ENCODE measurements at regions not wholly inside any gene's neighbourhood (a gene's known extent, or its start where the extent isn't known, plus 50 kb on each side); places are given as distances from the start of the nearest gene placed in this dataset.

GRCh38 chr5:165328846-165329245, 1823.4 kb downstream of the MAT2B start:
- no peak for DNase-seq

GRCh38 chr5:165333623-165334022, 1828.2 kb downstream of the MAT2B start:
- WGBS, 2 donors: 92 to 96% methylated on average over 3 of the region's 3 CpGs
- Histone ChIP-seq H3K9me3 (no peaks in the 10 kb centered on the region), H3K36me3 (replicated peaks in 1 of 2; ENCODE audit: insufficient read depth in 1 of 2, low read depth in 2 of 2) (no peaks in the 10 kb centered on the region), H3K27ac (no peak overlapping the region), H3K27me3 (no peaks in the 10 kb centered on the region), H3K4me1 (no peaks in the 10 kb centered on the region), H3K4me3 (no peak overlapping the region)
- intact Hi-C loops (cut with DNase I): no loop called here
- no peak for TF ChIP-seq POLR2A (IDR thresholded peaks at IDR 0.05)
- no peak for TF ChIP-seq CTCF (IDR thresholded peaks at IDR 0.05)
- ATAC-seq (no peak), DNase-seq (no peak)

More at GRCh38 chr5:165328846-165329245, 1823.4 kb downstream of the MAT2B start:
- TF ChIP-seq POLR2A (IDR thresholded peaks at IDR 0.05) (no peak), CTCF (IDR thresholded peaks at IDR 0.05) (no peak)
- ATAC-seq: no peak
- intact Hi-C loops (cut with DNase I): no loop called here
- no peaks in the 10 kb centered on the region for H3K27me3 ChIP-seq
- no peak overlapping the region for H3K27ac ChIP-seq
- no peaks in the 10 kb centered on the region for H3K36me3 ChIP-seq (replicated peaks in 1 of 2; ENCODE audit: insufficient read depth in 1 of 2, low read depth in 2 of 2)
- H3K9me3 ChIP-seq: no peaks in the 10 kb centered on the region
- H3K4me1 ChIP-seq: no peaks in the 10 kb centered on the region
- H3K4me3 ChIP-seq: no peak overlapping the region

DNA sequence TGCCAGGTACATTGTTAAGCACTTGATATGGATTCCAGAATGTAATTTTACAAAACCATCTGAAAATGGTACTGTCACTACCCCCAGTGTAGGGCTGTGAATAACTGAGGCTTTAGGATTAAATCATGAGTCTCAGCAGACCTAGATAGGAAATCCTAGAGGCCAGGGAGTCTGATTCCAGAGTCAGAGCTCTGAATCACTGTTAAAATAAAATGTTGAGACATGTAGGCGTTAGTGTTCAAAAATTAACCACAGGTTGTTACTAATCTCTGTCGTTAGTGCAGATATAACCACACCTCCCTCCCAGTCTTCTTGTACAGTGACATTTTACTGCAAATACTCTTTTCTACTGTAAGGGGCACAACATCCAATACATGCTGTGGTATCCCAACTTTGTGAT, 1828.8 kb downstream of the MAT2B start:
- DNase-seq (no peak), ATAC-seq (no peak)
- WGBS, 2 donors: 35 to 58% methylated on average over 2 of the region's 2 CpGs
- intact Hi-C loops (cut with DNase I): no loop called here
- Histone ChIP-seq H3K9me3 (no peaks in the 10 kb centered on the region), H3K27me3 (no peaks in the 10 kb centered on the region), H3K4me1 (no peaks in the 10 kb centered on the region), H3K4me3 (no peak overlapping the region), H3K36me3 (replicated peaks in 1 of 2; ENCODE audit: insufficient read depth in 1 of 2, low read depth in 2 of 2) (no peaks in the 10 kb centered on the region), H3K27ac (no peak overlapping the region)
- TF ChIP-seq CTCF (IDR thresholded peaks at IDR 0.05) (no peak), POLR2A (IDR thresholded peaks at IDR 0.05) (no peak)

DNA sequence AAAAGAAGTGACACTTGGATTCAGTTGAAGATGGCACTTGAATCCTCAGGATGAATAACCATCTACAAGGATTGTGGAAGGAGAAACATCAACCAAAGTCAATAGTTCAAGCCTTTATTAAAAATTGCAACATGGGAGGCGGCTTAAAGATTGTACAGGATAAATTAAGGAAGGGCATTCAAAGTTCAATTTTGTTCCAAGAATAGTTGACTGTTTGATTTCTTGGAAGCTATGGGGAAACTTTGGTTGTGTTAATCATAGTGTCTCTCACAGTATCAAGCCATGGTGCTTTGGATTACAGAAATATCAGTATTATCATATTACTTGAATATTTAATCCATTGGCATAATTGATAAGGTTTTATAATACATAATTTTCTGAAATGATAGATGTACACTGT, 1844.3 kb downstream of the MAT2B start:
- DNase-seq (no peak), ATAC-seq (no peak)
- H3K27me3 ChIP-seq: no peaks in the 10 kb centered on the region
- no peaks in the 10 kb centered on the region for H3K9me3 ChIP-seq
- no peaks in the 10 kb centered on the region for H3K36me3 ChIP-seq (replicated peaks in 1 of 2; ENCODE audit: insufficient read depth in 1 of 2, low read depth in 2 of 2)
- H3K4me3 ChIP-seq: no peak overlapping the region
- intact Hi-C loops (cut with DNase I): no loop called here
- no peak overlapping the region for H3K27ac ChIP-seq
- no peaks in the 10 kb centered on the region for H3K4me1 ChIP-seq
- 64 to 78% methylated on average over 1 of the region's 1 CpG for WGBS, 2 donors
- TF ChIP-seq POLR2A (IDR thresholded peaks at IDR 0.05) (no peak), CTCF (IDR thresholded peaks at IDR 0.05) (no peak)

GRCh38 chr5:165351342-165351741, 1845.9 kb downstream of the MAT2B start:
- intact Hi-C loops (cut with DNase I): no loop called here
- 90 to 92% methylated on average over 5 of the region's 5 CpGs for WGBS, 2 donors

More at GRCh38 chr5:165351342-165351741, 1845.9 kb downstream of the MAT2B start:
- H3K27ac ChIP-seq: no peak overlapping the region
- TF ChIP-seq POLR2A (IDR thresholded peaks at IDR 0.05) (no peak), CTCF (IDR thresholded peaks at IDR 0.05) (no peak)
- no peaks in the 10 kb centered on the region for H3K4me1 ChIP-seq
- no peaks in the 10 kb centered on the region for H3K36me3 ChIP-seq (replicated peaks in 1 of 2; ENCODE audit: insufficient read depth in 1 of 2, low read depth in 2 of 2)
- no peak for DNase-seq
- no peaks in the 10 kb centered on the region for H3K27me3 ChIP-seq
- no peak for ATAC-seq
- H3K9me3 ChIP-seq: no peaks in the 10 kb centered on the region
- no peak overlapping the region for H3K4me3 ChIP-seq
